ENCODE measurements at regions not wholly inside any gene's neighbourhood (a gene's known extent, or its start where the extent isn't known, plus 50 kb on each side); places are given as distances from the start of the nearest gene placed in this dataset.
"Not testable (repeated sequence)": the region's sequence is repeated elsewhere in the genome, so short reads cannot be mapped to it uniquely, and the experiment has no call there.

DNA sequence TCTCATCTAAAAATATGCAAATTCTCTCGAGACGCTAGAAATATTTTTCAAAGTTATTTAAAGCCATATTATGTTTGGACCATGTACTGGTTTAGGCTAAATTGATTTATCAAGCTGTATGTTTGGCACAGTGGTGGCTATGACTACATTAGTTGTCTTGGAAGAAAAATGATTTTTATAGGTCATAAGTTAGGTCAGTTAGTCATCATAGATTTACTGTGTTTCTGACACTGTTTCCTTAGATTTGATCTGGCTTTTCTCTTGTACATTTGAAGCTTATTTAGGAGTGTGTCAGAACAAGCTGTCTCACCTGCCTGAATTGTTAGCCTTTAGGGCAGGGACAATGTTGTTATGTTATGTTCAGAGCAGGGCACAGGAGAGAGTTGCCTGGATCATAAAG is 161.1 kb upstream of the FBXO33 start:
- H3K4me3 ChIP-seq (ENCODE audit: low read depth in 2 of 2, low read length in 2 of 2), result no peak overlapping the region
- TF ChIP-seq, protein P1, sequence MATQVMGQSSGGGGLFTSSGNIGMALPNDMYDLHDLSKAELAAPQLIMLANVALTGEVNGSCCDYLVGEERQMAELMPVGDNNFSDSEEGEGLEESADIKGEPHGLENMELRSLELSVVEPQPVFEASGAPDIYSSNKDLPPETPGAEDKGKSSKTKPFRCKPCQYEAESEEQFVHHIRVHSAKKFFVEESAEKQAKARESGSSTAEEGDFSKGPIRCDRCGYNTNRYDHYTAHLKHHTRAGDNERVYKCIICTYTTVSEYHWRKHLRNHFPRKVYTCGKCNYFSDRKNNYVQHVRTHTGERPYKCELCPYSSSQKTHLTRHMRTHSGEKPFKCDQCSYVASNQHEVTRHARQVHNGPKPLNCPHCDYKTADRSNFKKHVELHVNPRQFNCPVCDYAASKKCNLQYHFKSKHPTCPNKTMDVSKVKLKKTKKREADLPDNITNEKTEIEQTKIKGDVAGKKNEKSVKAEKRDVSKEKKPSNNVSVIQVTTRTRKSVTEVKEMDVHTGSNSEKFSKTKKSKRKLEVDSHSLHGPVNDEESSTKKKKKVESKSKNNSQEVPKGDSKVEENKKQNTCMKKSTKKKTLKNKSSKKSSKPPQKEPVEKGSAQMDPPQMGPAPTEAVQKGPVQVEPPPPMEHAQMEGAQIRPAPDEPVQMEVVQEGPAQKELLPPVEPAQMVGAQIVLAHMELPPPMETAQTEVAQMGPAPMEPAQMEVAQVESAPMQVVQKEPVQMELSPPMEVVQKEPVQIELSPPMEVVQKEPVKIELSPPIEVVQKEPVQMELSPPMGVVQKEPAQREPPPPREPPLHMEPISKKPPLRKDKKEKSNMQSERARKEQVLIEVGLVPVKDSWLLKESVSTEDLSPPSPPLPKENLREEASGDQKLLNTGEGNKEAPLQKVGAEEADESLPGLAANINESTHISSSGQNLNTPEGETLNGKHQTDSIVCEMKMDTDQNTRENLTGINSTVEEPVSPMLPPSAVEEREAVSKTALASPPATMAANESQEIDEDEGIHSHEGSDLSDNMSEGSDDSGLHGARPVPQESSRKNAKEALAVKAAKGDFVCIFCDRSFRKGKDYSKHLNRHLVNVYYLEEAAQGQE (IDR thresholded peaks at IDR 0.05; ENCODE audit: insufficient read depth in 1 of 2, low read depth in 2 of 2, low read length in 1 of 2), result no peak
- TF ChIP-seq TCF7L2 (IDR thresholded peaks at IDR 0.05; ENCODE audit: low read depth, low read length), result no peak
- no peak for TF ChIP-seq SIN3A (IDR thresholded peaks at IDR 0.05; ENCODE audit: borderline replicate concordance, insufficient read depth, low read depth, low read length)
- no peak for TF ChIP-seq POLR2AphosphoS5 (IDR thresholded peaks at IDR 0.05; ENCODE audit: low read depth, low read length)
- TF ChIP-seq, protein P2, sequence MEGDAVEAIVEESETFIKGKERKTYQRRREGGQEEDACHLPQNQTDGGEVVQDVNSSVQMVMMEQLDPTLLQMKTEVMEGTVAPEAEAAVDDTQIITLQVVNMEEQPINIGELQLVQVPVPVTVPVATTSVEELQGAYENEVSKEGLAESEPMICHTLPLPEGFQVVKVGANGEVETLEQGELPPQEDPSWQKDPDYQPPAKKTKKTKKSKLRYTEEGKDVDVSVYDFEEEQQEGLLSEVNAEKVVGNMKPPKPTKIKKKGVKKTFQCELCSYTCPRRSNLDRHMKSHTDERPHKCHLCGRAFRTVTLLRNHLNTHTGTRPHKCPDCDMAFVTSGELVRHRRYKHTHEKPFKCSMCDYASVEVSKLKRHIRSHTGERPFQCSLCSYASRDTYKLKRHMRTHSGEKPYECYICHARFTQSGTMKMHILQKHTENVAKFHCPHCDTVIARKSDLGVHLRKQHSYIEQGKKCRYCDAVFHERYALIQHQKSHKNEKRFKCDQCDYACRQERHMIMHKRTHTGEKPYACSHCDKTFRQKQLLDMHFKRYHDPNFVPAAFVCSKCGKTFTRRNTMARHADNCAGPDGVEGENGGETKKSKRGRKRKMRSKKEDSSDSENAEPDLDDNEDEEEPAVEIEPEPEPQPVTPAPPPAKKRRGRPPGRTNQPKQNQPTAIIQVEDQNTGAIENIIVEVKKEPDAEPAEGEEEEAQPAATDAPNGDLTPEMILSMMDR (IDR thresholded peaks at IDR 0.05), result no peak
- in situ Hi-C loops (cut with HindIII; ENCODE audit: low pct_unique_long_range_greater_than_20kb, low sequenced_read_pairs), result no loop called here
- H3K9me3 ChIP-seq (ENCODE audit: control insufficient read depth, insufficient read depth, low read depth, low read length), result no peaks in the 10 kb centered on the region
- no peak overlapping the region for H3K27ac ChIP-seq (ENCODE audit: low read length)
- DNase-seq (ENCODE audit: low read depth, low spot score) (no peak), ATAC-seq (no peak)
- intact Hi-C loops (cut with micrococcal nuclease; ENCODE audit: unreplicated experiment), result no loop called here
- H3K4me1 ChIP-seq (ENCODE audit: control insufficient read depth, insufficient read depth, low read length), result no peaks in the 10 kb centered on the region
- H3K36me3 ChIP-seq (ENCODE audit: control insufficient read depth, insufficient read depth, low read length), result no peaks in the 10 kb centered on the region
- no TSS peak for BruUV-seq (replicated peaks)
- H3K27me3 ChIP-seq (ENCODE audit: control insufficient read depth, insufficient read depth, low read length), result no peaks in the 10 kb centered on the region
- CTCF ChIA-PET, result no interaction called here
- POLR2A ChIA-PET, result no interaction called here

GRCh38 chr14:39592116-39592789 is 160.0 kb upstream of the FBXO33 start:
- Histone ChIP-seq H3K27ac (ENCODE audit: low read length) (no peak overlapping the region), H3K36me3 (ENCODE audit: control insufficient read depth, insufficient read depth, low read length) (no peaks in the 10 kb centered on the region), H3K4me1 (ENCODE audit: control insufficient read depth, insufficient read depth, low read length) (no peaks in the 10 kb centered on the region), H3K27me3 (ENCODE audit: control insufficient read depth, insufficient read depth, low read length) (no peaks in the 10 kb centered on the region), H3K9me3 (ENCODE audit: control insufficient read depth, insufficient read depth, low read depth, low read length) (no peaks in the 10 kb centered on the region), H3K4me3 (ENCODE audit: low read depth in 2 of 2, low read length in 2 of 2) (no peak overlapping the region)
- TF ChIP-seq, protein P2 (IDR thresholded peaks at IDR 0.05), result no peak
- TF ChIP-seq POLR2AphosphoS5 (IDR thresholded peaks at IDR 0.05; ENCODE audit: low read depth, low read length), result no peak
- TF ChIP-seq TCF7L2 (IDR thresholded peaks at IDR 0.05; ENCODE audit: low read depth, low read length), result no peak
- TF ChIP-seq, protein P1 (IDR thresholded peaks at IDR 0.05; ENCODE audit: insufficient read depth in 1 of 2, low read depth in 2 of 2, low read length in 1 of 2), result no peak
- no peak for TF ChIP-seq SIN3A (IDR thresholded peaks at IDR 0.05; ENCODE audit: borderline replicate concordance, insufficient read depth, low read depth, low read length)
- no peak for DNase-seq (ENCODE audit: low read depth, low spot score)
- in situ Hi-C loops (cut with HindIII; ENCODE audit: low pct_unique_long_range_greater_than_20kb, low sequenced_read_pairs) (no loop called here), intact Hi-C loops (cut with micrococcal nuclease; ENCODE audit: unreplicated experiment) (no loop called here)
- no TSS peak for BruUV-seq (replicated peaks)
- ChIA-PET POLR2A (no interaction called here), CTCF (no interaction called here)
- ATAC-seq, result no peak

DNA sequence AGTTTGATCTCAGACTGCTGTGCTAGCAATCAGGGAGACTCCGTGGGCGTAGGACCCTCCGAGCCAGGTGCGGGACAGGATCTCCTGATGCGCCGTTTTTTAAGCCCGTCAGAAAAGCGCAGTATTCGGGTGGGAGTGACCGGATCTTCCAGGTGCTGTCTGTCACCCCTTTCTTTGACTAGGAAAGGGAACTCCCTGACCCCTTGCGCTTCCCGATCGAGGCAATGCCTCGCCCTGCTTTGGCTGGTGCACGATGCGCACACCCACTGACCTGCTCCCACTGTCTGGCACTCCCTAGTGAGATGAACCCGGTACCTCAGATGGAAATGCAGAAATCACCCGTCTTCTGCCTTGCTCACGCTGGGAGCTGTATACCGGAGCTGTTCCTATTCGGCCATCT is 157.6 kb upstream of the FBXO33 start:
- H3K27me3 ChIP-seq (ENCODE audit: control insufficient read depth, insufficient read depth, low read length); BruUV-seq (replicated peaks); CTCF ChIA-PET; H3K4me1 ChIP-seq (ENCODE audit: control insufficient read depth, insufficient read depth, low read length); DNase-seq (ENCODE audit: low read depth, low spot score); POLR2A ChIA-PET; H3K9me3 ChIP-seq (ENCODE audit: control insufficient read depth, insufficient read depth, low read depth, low read length); ATAC-seq; H3K36me3 ChIP-seq (ENCODE audit: control insufficient read depth, insufficient read depth, low read length); H3K27ac ChIP-seq (ENCODE audit: low read length); intact Hi-C loops (cut with micrococcal nuclease; ENCODE audit: unreplicated experiment); H3K4me3 ChIP-seq (ENCODE audit: low read depth in 2 of 2, low read length in 2 of 2); in situ Hi-C loops (cut with HindIII; ENCODE audit: low pct_unique_long_range_greater_than_20kb, low sequenced_read_pairs): not testable (repeated sequence)

Data from Panc1 (cell line).